ENCODE measurements at regions not wholly inside any gene's neighbourhood (a gene's known extent, or its start where the extent isn't known, plus 50 kb on each side); places are given as distances from the start of the nearest gene placed in this dataset.

GRCh38 chr17:33529816-33530215 is 236.7 kb upstream of the ASIC2 start:
- no peak for DNase-seq (ENCODE audit: low read depth, low spot score)
- Histone ChIP-seq H3K4me3 (ENCODE audit: low read depth, low read length) (no peak overlapping the region), H3K9me3 (ENCODE audit: control insufficient read depth, insufficient read depth, low read length) (peaks cover 24% of the 10 kb centered on the region), H3K27me3 (ENCODE audit: control insufficient read depth, insufficient read depth, low read length) (no peaks in the 10 kb centered on the region), H3K27ac (ENCODE audit: low read depth, low read length) (no peak overlapping the region)
- POLR2A ChIA-PET, result no interaction called here
- CTCF ChIA-PET, result no interaction called here
- TF ChIP-seq, protein P1, sequence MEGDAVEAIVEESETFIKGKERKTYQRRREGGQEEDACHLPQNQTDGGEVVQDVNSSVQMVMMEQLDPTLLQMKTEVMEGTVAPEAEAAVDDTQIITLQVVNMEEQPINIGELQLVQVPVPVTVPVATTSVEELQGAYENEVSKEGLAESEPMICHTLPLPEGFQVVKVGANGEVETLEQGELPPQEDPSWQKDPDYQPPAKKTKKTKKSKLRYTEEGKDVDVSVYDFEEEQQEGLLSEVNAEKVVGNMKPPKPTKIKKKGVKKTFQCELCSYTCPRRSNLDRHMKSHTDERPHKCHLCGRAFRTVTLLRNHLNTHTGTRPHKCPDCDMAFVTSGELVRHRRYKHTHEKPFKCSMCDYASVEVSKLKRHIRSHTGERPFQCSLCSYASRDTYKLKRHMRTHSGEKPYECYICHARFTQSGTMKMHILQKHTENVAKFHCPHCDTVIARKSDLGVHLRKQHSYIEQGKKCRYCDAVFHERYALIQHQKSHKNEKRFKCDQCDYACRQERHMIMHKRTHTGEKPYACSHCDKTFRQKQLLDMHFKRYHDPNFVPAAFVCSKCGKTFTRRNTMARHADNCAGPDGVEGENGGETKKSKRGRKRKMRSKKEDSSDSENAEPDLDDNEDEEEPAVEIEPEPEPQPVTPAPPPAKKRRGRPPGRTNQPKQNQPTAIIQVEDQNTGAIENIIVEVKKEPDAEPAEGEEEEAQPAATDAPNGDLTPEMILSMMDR (IDR thresholded peaks at IDR 0.05; ENCODE audit: low read depth, low read length), result no peak

GRCh38 chr17:33531311-33531710 is 238.2 kb upstream of the ASIC2 start:
- ChIA-PET POLR2A (no interaction called here), CTCF (no interaction called here)
- H3K27me3 ChIP-seq (ENCODE audit: control insufficient read depth, insufficient read depth, low read length), result no peaks in the 10 kb centered on the region
- DNase-seq (ENCODE audit: low read depth, low spot score), result no peak
- no peak overlapping the region for H3K4me3 ChIP-seq (ENCODE audit: low read depth, low read length)
- H3K27ac ChIP-seq (ENCODE audit: low read depth, low read length), result no peak overlapping the region
- peaks cover 27% of the 10 kb centered on the region for H3K9me3 ChIP-seq (ENCODE audit: control insufficient read depth, insufficient read depth, low read length)
- TF ChIP-seq, protein P1 (IDR thresholded peaks at IDR 0.05; ENCODE audit: low read depth, low read length), result no peak

GRCh38 chr17:33534087-33534486 is 241.0 kb upstream of the ASIC2 start:
- ChIA-PET CTCF (no interaction called here), POLR2A (no interaction called here)
- DNase-seq (ENCODE audit: low read depth, low spot score), result no peak
- Histone ChIP-seq H3K27ac (ENCODE audit: low read depth, low read length) (no peak overlapping the region), H3K27me3 (ENCODE audit: control insufficient read depth, insufficient read depth, low read length) (no peaks in the 10 kb centered on the region), H3K9me3 (ENCODE audit: control insufficient read depth, insufficient read depth, low read length) (peaks cover 25% of the 10 kb centered on the region), H3K4me3 (ENCODE audit: low read depth, low read length) (no peak overlapping the region)
- TF ChIP-seq, protein P1 (IDR thresholded peaks at IDR 0.05; ENCODE audit: low read depth, low read length), result no peak

- Histone ChIP-seq H3K9me3 (ENCODE audit: control insufficient read depth, insufficient read depth, low read length) (peaks cover 4% of the 10 kb centered on the region; the same call in 1 of the 2 replicates), H3K4me3 (ENCODE audit: low read depth, low read length) (no peak overlapping the region), H3K27me3 (ENCODE audit: control insufficient read depth, insufficient read depth, low read length) (no peaks in the 10 kb centered on the region), H3K27ac (ENCODE audit: low read depth, low read length) (no peak overlapping the region)
- ChIA-PET CTCF (no interaction called here), POLR2A (no interaction called here)
- no peak for DNase-seq (ENCODE audit: low read depth, low spot score)
- TF ChIP-seq, protein P1 (IDR thresholded peaks at IDR 0.05; ENCODE audit: low read depth, low read length), result no peak
Observed at GRCh38 chr17:33545124-33545523, 252.0 kb upstream of the ASIC2 start.

DNA sequence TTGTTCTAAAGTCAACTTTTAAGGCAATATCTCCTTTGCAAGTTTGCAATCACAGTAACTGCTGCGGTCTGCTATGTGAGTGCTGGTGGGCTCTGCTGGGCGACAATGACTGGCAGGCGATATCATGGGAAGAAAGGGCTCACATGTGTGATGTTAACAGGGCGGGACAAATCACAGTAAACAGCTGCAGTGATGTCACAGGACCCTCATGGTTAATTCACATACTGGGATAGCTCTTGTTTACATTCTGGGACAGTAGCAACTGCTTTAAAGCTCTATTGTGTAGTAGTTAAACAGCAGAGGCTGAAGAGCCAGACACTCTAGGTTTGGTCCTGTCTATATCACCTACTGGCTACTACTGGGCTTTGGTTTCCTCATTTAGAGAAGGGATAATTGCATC is 257.2 kb upstream of the ASIC2 start:
- Histone ChIP-seq H3K27me3 (ENCODE audit: control insufficient read depth, insufficient read depth, low read length) (no peaks in the 10 kb centered on the region), H3K27ac (ENCODE audit: low read depth, low read length) (no peak overlapping the region), H3K9me3 (ENCODE audit: control insufficient read depth, insufficient read depth, low read length) (peaks cover 4% of the 10 kb centered on the region; the same call in 1 of the 2 replicates), H3K4me3 (ENCODE audit: low read depth, low read length) (no peak overlapping the region)
- POLR2A ChIA-PET, result no interaction called here
- DNase-seq (ENCODE audit: low read depth, low spot score), result no peak
- TF ChIP-seq, protein P1 (IDR thresholded peaks at IDR 0.05; ENCODE audit: low read depth, low read length), result no peak
- CTCF ChIA-PET, result no interaction called here

Data from AG04450 (cell line).